ENCODE measurements at regions not wholly inside any gene's neighbourhood (a gene's known extent, or its start where the extent isn't known, plus 50 kb on each side); places are given as distances from the start of the nearest gene placed in this dataset.

GRCh38 chr6:126264265-126264664 lies 75.7 kb upstream of the CENPW start:
- H3K27me3 ChIP-seq, result no peaks in the 10 kb centered on the region
- H3K4me1 ChIP-seq, result no peaks in the 10 kb centered on the region
- no peak overlapping the region for H3K4me3 ChIP-seq (ENCODE audit: low read depth, low read length)
- DNase-seq, result no peak
- H3K9me3 ChIP-seq, result no peaks in the 10 kb centered on the region
- no peaks in the 10 kb centered on the region for H3K36me3 ChIP-seq
- no peak for TF ChIP-seq CTCF (IDR thresholded peaks at IDR 0.05; ENCODE audit: low read depth, low read length)

GRCh38 chr6:126266664-126267063 lies 73.3 kb upstream of the CENPW start:
- Histone ChIP-seq H3K4me3 (ENCODE audit: low read depth, low read length) (no peak overlapping the region), H3K27me3 (no peaks in the 10 kb centered on the region), H3K36me3 (no peaks in the 10 kb centered on the region), H3K4me1 (no peaks in the 10 kb centered on the region), H3K9me3 (no peaks in the 10 kb centered on the region)
- no peak for DNase-seq
- no peak for TF ChIP-seq CTCF (IDR thresholded peaks at IDR 0.05; ENCODE audit: low read depth, low read length)

GRCh38 chr6:126267626-126268025 lies 72.3 kb upstream of the CENPW start:
- Histone ChIP-seq H3K4me1 (no peaks in the 10 kb centered on the region), H3K27me3 (no peaks in the 10 kb centered on the region), H3K36me3 (no peaks in the 10 kb centered on the region), H3K4me3 (ENCODE audit: low read depth, low read length) (no peak overlapping the region), H3K9me3 (no peaks in the 10 kb centered on the region)
- TF ChIP-seq CTCF (IDR thresholded peaks at IDR 0.05; ENCODE audit: low read depth, low read length), result no peak
- no peak for DNase-seq

GRCh38 chr6:126268092-126268491 lies 71.8 kb upstream of the CENPW start:
- Histone ChIP-seq H3K36me3 (no peaks in the 10 kb centered on the region), H3K4me3 (ENCODE audit: low read depth, low read length) (no peak overlapping the region), H3K27me3 (no peaks in the 10 kb centered on the region), H3K9me3 (no peaks in the 10 kb centered on the region), H3K4me1 (no peaks in the 10 kb centered on the region)
- TF ChIP-seq CTCF (IDR thresholded peaks at IDR 0.05; ENCODE audit: low read depth, low read length), result no peak
- no peak for DNase-seq

GRCh38 chr6:126280287-126280686 lies 59.6 kb upstream of the CENPW start:
- Histone ChIP-seq H3K4me1 (no peaks in the 10 kb centered on the region), H3K9me3 (no peaks in the 10 kb centered on the region), H3K4me3 (ENCODE audit: low read depth, low read length) (no peak overlapping the region), H3K36me3 (no peaks in the 10 kb centered on the region), H3K27me3 (no peaks in the 10 kb centered on the region)
- DNase-seq, result no peak
- no peak for TF ChIP-seq CTCF (IDR thresholded peaks at IDR 0.05; ENCODE audit: low read depth, low read length)

GRCh38 chr6:126285871-126286365 lies 54.0 kb upstream of the CENPW start:
- DNase-seq, result no peak
- TF ChIP-seq CTCF (IDR thresholded peaks at IDR 0.05; ENCODE audit: low read depth, low read length), result no peak
- Histone ChIP-seq H3K27me3 (no peaks in the 10 kb centered on the region), H3K9me3 (no peaks in the 10 kb centered on the region), H3K4me1 (no peaks in the 10 kb centered on the region), H3K4me3 (ENCODE audit: low read depth, low read length) (no peak overlapping the region), H3K36me3 (no peaks in the 10 kb centered on the region)

Measured in BE2C (cell line).